ENCODE measurements at regions not wholly inside any gene's neighbourhood (a gene's known extent, or its start where the extent isn't known, plus 50 kb on each side); places are given as distances from the start of the nearest gene placed in this dataset.

DNA sequence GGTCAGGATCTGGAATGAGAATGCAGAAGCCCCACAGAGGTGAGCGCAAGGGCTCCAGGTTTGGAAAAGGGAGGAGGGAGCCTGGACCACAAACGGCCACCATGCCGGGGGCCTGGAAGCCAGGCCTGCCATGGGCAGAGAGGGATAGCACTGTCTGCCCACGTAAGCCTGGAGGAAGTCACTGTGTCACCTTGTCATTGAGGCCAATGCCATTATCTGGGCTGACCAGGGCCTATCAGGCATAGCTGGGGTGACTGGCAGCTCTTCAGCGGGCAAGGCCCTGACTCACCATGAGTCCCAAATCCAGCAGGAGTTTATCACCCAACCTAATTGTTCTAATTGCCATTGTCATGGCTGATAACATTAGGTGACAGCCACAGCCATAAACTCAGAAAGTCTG, 84.6 kb downstream of the MATN1 start:
- Histone ChIP-seq H3K4me1 (peaks cover 0 to 12% (median 3%) of the 10 kb centered on the region in 3 donors), H3K36me3 (no peaks in the 10 kb centered on the region), H3K9me3 (no peaks in the 10 kb centered on the region), H3K27ac (no peak overlapping the region), H3K4me3 (no peak overlapping the region), H3K27me3 (peaks cover 17% of the 10 kb centered on the region)
- ATAC-seq, result no peak
- 100% methylated on average over 1 of the region's 5 CpGs; no CpG with 5 or more reads in 1 of the 2 donors for WGBS, 2 donors (ENCODE audit: low coverage in 1 of 2)
- TF ChIP-seq, protein P1, sequence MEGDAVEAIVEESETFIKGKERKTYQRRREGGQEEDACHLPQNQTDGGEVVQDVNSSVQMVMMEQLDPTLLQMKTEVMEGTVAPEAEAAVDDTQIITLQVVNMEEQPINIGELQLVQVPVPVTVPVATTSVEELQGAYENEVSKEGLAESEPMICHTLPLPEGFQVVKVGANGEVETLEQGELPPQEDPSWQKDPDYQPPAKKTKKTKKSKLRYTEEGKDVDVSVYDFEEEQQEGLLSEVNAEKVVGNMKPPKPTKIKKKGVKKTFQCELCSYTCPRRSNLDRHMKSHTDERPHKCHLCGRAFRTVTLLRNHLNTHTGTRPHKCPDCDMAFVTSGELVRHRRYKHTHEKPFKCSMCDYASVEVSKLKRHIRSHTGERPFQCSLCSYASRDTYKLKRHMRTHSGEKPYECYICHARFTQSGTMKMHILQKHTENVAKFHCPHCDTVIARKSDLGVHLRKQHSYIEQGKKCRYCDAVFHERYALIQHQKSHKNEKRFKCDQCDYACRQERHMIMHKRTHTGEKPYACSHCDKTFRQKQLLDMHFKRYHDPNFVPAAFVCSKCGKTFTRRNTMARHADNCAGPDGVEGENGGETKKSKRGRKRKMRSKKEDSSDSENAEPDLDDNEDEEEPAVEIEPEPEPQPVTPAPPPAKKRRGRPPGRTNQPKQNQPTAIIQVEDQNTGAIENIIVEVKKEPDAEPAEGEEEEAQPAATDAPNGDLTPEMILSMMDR (IDR thresholded peaks at IDR 0.05), result no peak
- TF ChIP-seq EP300 (IDR thresholded peaks at IDR 0.05), result no peak
- TF ChIP-seq POLR2AphosphoS5 (IDR thresholded peaks at IDR 0.05), result no peak
- TF ChIP-seq POLR2A (IDR thresholded peaks at IDR 0.05), result no peak

DNA sequence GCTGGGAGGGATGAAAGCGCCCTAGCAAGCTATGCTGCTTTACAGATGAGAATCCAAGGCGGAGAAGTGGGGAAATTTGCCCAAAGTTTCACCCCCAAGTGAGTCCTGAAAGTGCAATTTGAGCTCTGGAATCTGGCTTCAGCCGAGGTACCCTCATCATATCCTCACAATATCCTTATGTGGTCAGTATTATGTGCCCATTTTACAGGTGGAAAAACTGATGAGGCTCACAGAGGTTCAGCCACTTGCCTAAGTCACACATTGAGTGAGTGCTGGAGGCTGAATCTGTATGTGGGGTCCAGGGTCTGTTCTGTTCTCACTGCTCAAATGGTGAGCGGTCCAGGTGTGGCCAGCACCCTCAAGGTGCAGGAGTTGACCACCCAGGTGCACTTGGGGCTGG, 85.3 kb downstream of the MATN1 start:
- Histone ChIP-seq H3K9me3 (no peaks in the 10 kb centered on the region), H3K27ac (no peak overlapping the region), H3K4me3 (no peak overlapping the region), H3K4me1 (peaks cover 0 to 12% (median 3%) of the 10 kb centered on the region in 3 donors), H3K36me3 (no peaks in the 10 kb centered on the region), H3K27me3 (peaks cover 16% of the 10 kb centered on the region)
- ATAC-seq, result no peak
- TF ChIP-seq EP300 (IDR thresholded peaks at IDR 0.05) (no peak), POLR2AphosphoS5 (IDR thresholded peaks at IDR 0.05) (no peak), POLR2A (IDR thresholded peaks at IDR 0.05) (no peak)
- TF ChIP-seq, protein P1 (IDR thresholded peaks at IDR 0.05), result no peak
- WGBS, 2 donors (ENCODE audit: low coverage in 1 of 2), result 95% methylated on average over 2 of the region's 4 CpGs; no CpG with 5 or more reads in 1 of the 2 donors

DNA sequence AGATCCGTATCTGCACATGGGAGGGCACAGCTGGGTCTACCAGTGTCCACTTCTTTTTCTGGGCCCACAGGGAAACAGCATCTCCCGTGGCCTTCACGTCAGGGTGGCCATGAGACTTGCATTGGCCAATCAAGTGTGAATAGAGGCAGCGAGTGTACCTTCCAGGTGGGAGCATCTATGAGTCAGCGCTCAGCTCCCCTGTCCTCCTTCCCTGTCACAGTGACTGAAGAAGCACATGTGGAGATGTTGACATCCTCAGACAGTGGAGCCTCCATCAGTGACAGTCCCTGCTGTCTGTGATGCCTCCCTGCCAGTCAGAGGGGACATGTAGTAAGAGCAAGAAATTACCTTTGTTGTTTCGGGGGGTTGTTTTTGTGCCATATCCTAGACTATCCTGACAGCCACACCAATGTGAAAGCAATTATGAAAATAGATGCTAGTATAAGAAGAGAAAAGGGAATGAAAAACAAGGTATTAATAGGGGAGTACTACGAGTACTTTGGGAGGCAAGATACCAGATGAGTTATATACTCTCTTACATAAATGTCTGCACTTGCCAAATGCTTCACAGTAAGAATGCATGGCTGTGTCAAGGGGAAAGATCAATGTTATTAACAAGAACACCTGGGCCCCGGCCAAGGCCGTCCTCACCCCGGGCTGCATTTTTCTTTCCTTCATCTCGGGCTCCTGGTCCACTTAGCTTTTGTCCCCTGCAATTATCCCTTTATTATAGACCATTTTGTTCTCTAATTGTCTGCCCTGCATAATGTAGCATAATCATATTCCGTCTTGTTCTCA, 86.0 kb downstream of the MATN1 start:
- Histone ChIP-seq H3K9me3 (no peaks in the 10 kb centered on the region), H3K27me3 (peaks cover 9% of the 10 kb centered on the region), H3K36me3 (no peaks in the 10 kb centered on the region), H3K4me1 (peaks cover 0 to 12% (median 3%) of the 10 kb centered on the region in 3 donors), H3K4me3 (no peak overlapping the region), H3K27ac (peak overlapping the region in 2 of 4 donors; percentile 33 to 47)
- TF ChIP-seq POLR2A (IDR thresholded peaks at IDR 0.05) (no peak), EP300 (IDR thresholded peaks at IDR 0.05) (no peak), POLR2AphosphoS5 (IDR thresholded peaks at IDR 0.05) (peak; percentile 62)
- TF ChIP-seq, protein P1 (IDR thresholded peaks at IDR 0.05), result no peak
- peak; percentile 39 for ATAC-seq
- WGBS, 2 donors (ENCODE audit: low coverage in 1 of 2), result 20 to 44% methylated on average over 8 to 10 of the region's 12 CpGs

DNA sequence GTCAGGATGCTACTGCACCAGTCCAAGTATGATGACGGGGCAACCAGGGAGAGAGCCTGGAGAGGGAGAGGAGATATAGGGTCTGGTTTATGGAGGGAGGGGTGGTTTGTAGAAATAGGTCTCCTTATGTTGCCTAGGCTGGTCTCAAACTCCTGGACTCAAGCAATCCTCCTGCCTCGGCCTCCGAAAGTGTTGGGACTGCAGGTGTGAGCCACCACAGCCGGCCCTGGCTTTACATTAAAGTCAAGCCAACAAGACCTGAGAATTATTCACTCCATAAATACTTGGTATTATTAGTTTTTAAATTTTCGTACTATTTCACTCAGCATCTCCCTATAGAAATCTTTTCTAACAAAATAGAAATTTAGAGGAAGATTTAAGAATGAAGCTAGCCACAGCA, 86.8 kb downstream of the MATN1 start:
- Histone ChIP-seq H3K27me3 (peaks cover 9% of the 10 kb centered on the region), H3K27ac (no peak overlapping the region), H3K4me3 (no peak overlapping the region), H3K9me3 (no peaks in the 10 kb centered on the region), H3K4me1 (peaks cover 0 to 12% (median 3%) of the 10 kb centered on the region in 3 donors), H3K36me3 (no peaks in the 10 kb centered on the region)
- TF ChIP-seq POLR2A (IDR thresholded peaks at IDR 0.05) (no peak), EP300 (IDR thresholded peaks at IDR 0.05) (no peak), POLR2AphosphoS5 (IDR thresholded peaks at IDR 0.05) (no peak)
- TF ChIP-seq, protein P1 (IDR thresholded peaks at IDR 0.05), result no peak
- ATAC-seq, result no peak
- 46 to 86% methylated on average over 3 to 4 of the region's 5 CpGs for WGBS, 2 donors (ENCODE audit: low coverage in 1 of 2)
